ENCODE measurements at regions not wholly inside any gene's neighbourhood (a gene's known extent, or its start where the extent isn't known, plus 50 kb on each side); places are given as distances from the start of the nearest gene placed in this dataset.

DNA sequence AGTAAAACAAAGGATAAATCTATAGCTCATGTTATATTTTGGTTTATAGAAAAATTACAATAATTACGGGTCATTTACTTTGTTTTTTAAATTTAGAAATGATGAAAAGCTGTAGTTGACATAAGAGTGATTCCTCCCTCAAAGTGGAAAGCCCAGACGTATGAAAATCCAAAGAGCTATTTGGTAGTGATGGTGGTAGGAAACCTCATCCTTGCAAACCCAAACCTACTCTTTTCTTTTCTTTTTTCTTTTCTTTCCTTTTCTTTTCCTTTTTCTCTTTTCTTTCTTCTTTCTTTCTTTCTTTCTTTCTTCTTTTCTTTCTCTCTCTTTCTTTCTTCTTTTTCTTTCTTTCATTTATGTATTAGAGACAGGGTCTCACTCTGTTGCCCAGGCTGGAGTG, 190.3 kb upstream of the RASSF8 start:
- DNase-seq = no peak
- Histone ChIP-seq H3K27me3 (ENCODE audit: control insufficient read depth, insufficient read depth, low read length) (no peaks in the 10 kb centered on the region), H3K36me3 (replicated peaks; ENCODE audit: control insufficient read depth, insufficient read depth, low read length) (no peaks in the 10 kb centered on the region), H3K4me3 (ENCODE audit: insufficient read depth, low read depth, low read length) (no peak overlapping the region)

DNA sequence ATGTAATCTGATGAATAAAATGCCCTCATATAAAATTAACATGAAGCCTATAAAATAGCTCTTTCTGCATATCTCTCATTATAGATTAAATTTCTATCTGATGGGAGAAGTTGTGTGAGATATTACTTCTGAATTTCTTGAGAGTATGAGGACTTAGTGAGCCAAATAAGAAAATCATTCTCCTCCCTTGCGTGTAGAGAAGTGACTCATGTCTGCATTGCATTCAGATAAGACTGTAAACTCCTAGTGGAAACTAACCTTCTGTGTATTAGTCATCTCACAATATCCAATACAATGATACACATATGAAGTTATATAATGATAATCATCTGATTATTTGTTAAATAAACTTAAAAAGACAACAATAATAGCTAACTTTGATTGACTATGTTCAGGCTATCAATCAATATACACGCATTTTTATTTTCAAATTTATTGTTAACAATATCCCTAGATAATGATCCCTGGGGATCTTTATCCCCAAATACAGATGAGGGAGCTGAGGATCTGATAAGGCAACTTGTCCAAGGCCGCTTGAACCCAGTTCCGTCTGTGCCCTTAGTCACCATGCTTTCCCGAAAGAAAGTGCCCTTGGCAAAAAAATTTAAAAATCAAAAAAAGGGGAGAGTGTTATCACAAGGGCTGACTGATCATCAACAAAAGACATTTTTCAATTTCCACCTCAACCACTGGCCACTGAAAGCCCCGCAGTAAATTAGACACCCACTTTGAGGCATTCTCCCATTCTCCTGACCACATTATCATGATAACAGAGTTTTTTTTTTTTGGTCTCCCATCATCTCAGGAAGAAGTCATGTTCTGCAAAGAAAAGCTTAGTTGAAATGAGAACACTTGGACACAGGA, 189.2 kb upstream of the RASSF8 start:
- Histone ChIP-seq H3K36me3 (replicated peaks; ENCODE audit: control insufficient read depth, insufficient read depth, low read length) (no peaks in the 10 kb centered on the region), H3K27me3 (ENCODE audit: control insufficient read depth, insufficient read depth, low read length) (no peaks in the 10 kb centered on the region), H3K4me3 (ENCODE audit: insufficient read depth, low read depth, low read length) (no peak overlapping the region)
- DNase-seq = no peak

DNA sequence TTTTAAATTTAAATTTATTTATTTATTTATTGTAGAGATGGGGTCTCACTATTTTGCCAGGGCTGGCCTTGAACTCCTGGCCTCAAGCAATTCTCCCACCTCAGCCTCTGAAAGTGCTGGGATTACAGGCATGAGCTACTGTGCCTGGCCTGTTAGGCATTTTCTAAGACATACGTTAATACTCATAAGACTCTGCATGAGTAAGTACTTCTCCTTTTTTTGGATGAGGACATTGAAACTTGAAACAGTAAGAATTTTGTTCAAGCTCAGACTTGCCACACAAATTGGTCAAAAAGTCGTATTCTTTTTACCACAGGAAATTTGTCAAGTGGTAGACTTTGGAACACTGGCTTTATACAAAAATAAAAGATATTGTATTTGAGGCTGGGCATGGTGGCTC, 187.4 kb upstream of the RASSF8 start:
- Histone ChIP-seq H3K4me3 (ENCODE audit: insufficient read depth, low read depth, low read length) (no peak overlapping the region), H3K27me3 (ENCODE audit: control insufficient read depth, insufficient read depth, low read length) (no peaks in the 10 kb centered on the region), H3K36me3 (replicated peaks; ENCODE audit: control insufficient read depth, insufficient read depth, low read length) (no peaks in the 10 kb centered on the region)
- no peak for DNase-seq

DNA sequence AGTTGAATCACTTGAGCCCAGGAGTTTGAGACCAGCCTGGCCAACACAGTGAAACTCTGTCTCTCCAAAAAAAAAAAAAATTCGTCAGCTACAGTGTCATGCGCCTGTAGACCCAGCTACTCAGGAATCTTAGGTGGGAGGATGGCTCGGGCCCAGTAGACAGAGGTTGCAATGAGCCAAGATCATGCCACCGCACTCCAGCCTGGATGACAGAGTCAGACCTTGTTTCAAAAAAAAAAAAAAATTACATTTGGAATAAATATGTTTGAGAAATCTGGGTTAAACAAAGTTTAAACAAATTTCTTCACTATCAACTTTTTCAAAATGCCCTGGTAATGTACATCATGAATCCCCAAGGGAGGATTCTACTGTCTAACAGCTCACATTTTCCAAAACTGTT, 187.0 kb upstream of the RASSF8 start:
- Histone ChIP-seq H3K36me3 (replicated peaks; ENCODE audit: control insufficient read depth, insufficient read depth, low read length) (no peaks in the 10 kb centered on the region), H3K4me3 (ENCODE audit: insufficient read depth, low read depth, low read length) (no peak overlapping the region), H3K27me3 (ENCODE audit: control insufficient read depth, insufficient read depth, low read length) (no peaks in the 10 kb centered on the region)
- DNase-seq = no peak

DNA sequence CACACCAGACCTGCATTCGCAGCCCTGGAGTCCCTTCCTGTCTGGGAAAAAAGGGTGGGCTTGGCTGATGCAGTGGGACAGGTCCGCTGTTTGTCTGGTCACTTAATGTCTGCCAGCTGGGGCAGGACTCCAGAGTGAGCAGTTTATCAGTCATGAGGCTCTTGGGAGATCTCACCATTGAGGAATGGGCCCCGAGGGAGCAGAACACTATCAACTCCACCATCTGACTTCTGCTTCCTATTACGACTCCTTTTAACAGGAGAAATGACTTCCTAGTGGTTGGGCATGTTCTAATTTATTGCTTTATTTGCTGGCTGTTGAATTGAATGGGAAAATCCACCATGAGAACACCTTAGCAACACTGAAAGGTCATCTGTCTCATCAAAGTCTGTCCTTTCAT, 182.5 kb upstream of the RASSF8 start:
- Histone ChIP-seq H3K27me3 (ENCODE audit: control insufficient read depth, insufficient read depth, low read length) (no peaks in the 10 kb centered on the region), H3K36me3 (replicated peaks; ENCODE audit: control insufficient read depth, insufficient read depth, low read length) (no peaks in the 10 kb centered on the region), H3K4me3 (ENCODE audit: insufficient read depth, low read depth, low read length) (no peak overlapping the region)
- DNase-seq = no peak

DNA sequence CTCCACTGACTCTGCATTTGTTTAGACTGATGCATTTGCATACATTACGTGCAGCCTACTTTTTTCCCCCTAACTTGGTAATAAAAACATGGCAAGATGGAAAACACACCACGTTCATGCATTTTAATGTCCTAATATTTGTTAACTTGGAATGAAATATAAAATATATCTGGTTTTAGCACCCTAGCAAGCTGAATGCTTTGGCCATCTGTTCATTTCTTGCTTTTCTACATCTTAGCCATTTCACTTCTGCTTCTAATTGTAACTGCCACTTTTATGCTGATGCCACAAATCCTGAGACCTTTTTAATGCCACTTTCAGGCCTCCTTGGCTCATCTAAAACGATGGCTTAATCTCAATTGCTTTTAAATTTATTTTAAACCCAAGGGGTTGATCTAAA, 177.7 kb upstream of the RASSF8 start:
- H3K36me3 ChIP-seq (replicated peaks; ENCODE audit: control insufficient read depth, insufficient read depth, low read length) = no peaks in the 10 kb centered on the region
- H3K4me3 ChIP-seq (ENCODE audit: insufficient read depth, low read depth, low read length) = no peak overlapping the region
- no peak for DNase-seq
- H3K27me3 ChIP-seq (ENCODE audit: control insufficient read depth, insufficient read depth, low read length) = no peaks in the 10 kb centered on the region

DNA sequence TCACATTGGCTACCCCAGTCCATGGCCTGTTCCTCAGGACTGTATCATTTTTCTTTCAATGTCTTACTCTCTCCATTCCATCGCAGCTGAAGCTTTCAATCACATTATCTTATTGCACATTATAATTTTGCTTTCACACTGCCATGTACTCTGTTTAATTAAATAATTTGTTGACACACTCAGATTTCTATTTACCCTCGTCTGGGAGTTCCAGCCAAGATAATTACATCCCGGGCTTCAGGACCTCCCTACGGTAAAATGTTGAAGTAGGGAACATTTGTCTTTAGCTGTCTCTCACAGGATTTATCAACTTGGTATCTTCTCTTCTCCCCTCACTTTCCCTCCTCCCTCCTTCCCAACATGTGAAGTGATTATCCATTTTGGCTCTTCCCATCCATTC, 177.2 kb upstream of the RASSF8 start:
- Histone ChIP-seq H3K36me3 (replicated peaks; ENCODE audit: control insufficient read depth, insufficient read depth, low read length) (no peaks in the 10 kb centered on the region), H3K4me3 (ENCODE audit: insufficient read depth, low read depth, low read length) (no peak overlapping the region), H3K27me3 (ENCODE audit: control insufficient read depth, insufficient read depth, low read length) (no peaks in the 10 kb centered on the region)
- no peak for DNase-seq

DNA sequence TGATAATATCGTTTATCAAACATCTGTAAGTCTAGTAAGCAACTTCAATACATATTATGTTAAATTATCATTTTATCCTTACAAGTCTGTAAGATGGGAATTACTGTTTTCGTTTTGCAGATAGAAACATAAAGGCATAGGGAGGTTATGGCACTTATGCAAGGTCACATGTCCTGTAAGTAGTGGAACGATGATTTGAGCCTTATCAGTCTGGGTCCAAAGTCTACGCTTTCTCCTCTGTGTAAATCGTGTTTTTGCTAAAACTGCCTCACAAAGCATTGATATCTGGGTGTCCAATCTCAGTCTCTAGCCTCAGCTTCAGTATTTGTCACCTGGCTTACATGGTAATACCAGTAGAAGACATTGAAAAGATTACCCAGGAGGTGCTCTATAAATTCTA, 174.9 kb upstream of the RASSF8 start:
- H3K4me3 ChIP-seq (ENCODE audit: insufficient read depth, low read depth, low read length) = no peak overlapping the region
- DNase-seq = no peak
- H3K36me3 ChIP-seq (replicated peaks; ENCODE audit: control insufficient read depth, insufficient read depth, low read length) = no peaks in the 10 kb centered on the region
- no peaks in the 10 kb centered on the region for H3K27me3 ChIP-seq (ENCODE audit: control insufficient read depth, insufficient read depth, low read length)

DNA sequence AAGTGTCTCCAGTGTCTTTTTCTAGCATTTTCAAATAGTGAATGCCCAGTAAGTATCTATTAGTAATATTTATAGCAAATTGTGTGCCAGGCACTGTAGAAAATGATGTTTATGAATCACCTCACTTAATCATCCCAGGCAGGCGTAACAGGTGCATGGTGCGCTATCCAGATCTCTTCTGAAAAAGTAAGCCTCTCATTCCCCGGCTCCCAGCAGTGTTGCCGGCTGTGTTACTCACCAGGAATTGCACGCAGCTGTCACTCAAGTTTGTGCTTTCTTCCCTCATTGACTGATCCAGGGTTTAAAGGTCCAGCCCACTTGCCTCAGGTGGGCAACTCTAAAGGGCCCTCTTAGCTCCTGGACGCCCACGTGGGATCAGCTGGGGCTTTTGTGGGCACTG, 173.8 kb upstream of the RASSF8 start:
- Histone ChIP-seq H3K4me3 (ENCODE audit: insufficient read depth, low read depth, low read length) (no peak overlapping the region), H3K36me3 (replicated peaks; ENCODE audit: control insufficient read depth, insufficient read depth, low read length) (no peaks in the 10 kb centered on the region), H3K27me3 (ENCODE audit: control insufficient read depth, insufficient read depth, low read length) (no peaks in the 10 kb centered on the region)
- DNase-seq = no peak

DNA sequence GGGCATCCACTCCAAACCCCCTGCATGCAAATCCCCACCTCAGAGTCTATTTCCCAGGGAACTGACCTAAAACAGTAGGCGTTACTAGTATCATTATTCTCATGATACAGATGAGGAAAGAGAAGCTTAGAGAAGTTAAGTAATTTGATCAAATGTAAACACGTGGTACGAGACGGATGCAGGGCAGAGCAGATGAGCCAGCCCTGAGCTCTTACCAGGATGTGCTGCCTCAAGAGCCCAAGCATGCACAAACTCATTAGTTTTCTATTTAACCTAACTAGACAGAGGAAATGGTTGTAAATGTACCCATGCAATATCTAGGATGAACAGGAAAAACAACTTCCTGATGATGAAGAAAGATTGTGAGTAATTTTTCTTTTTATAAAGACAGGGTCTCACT, 173.3 kb upstream of the RASSF8 start:
- H3K27me3 ChIP-seq (ENCODE audit: control insufficient read depth, insufficient read depth, low read length) = no peaks in the 10 kb centered on the region
- DNase-seq = no peak
- H3K4me3 ChIP-seq (ENCODE audit: insufficient read depth, low read depth, low read length) = no peak overlapping the region
- H3K36me3 ChIP-seq (replicated peaks; ENCODE audit: control insufficient read depth, insufficient read depth, low read length) = no peaks in the 10 kb centered on the region

DNA sequence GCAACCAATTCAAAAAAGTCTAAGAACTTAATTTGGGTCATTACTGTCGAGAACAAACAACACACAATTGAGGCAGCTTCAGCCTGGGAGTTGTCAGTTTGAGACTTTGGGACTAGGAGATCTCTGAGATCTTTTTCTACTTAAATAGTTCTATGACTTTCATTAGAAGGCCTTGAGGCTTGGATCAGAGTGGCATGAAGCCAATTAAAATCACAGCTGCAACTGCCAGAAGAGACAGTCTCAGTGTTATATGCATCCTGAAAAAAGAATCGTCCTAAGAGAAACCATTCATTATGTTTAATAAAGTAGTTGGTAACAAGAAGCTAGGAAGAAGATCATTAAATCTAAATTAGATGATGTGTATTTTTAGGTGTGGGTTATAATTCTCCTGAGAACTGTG, 170.8 kb upstream of the RASSF8 start:
- no peaks in the 10 kb centered on the region for H3K27me3 ChIP-seq (ENCODE audit: control insufficient read depth, insufficient read depth, low read length)
- no peaks in the 10 kb centered on the region for H3K36me3 ChIP-seq (replicated peaks; ENCODE audit: control insufficient read depth, insufficient read depth, low read length)
- no peak for DNase-seq
- H3K4me3 ChIP-seq (ENCODE audit: insufficient read depth, low read depth, low read length) = no peak overlapping the region

DNA sequence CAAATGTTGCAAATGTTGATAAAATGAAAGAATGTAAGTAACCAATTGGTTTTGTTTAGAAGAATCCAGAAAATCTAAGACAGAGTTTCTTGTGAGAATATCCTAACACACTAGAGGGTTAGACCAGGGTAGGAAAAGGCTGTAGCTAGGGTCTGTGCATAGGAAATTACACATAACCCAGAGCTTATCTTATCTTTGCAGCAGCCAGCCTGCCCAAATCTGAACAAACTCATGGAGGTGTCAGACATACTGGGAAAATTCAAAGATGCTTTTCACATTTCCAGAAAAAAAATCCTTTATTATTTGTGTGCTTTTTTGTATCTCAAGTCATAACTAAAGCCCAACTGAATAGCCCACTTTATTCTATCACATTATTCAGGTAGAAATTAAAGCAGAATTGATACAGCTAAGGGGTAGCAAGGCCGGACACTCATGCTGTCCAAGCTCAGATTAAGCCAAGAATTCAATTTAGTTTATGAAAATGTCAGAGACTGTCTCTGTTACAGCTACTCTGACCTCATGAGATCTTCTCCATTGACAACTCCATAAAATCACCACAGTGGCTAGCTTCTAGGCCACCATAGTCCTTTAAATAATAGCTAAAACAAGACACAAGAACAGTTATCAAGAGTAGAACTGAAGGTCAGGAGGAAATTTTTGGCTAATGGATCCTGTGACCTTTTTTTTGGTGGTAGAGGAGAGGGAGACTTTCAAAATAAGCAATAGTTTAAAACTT, 169.6 kb upstream of the RASSF8 start:
- no peaks in the 10 kb centered on the region for H3K36me3 ChIP-seq (replicated peaks; ENCODE audit: control insufficient read depth, insufficient read depth, low read length)
- no peak for DNase-seq
- H3K4me3 ChIP-seq (ENCODE audit: insufficient read depth, low read depth, low read length) = no peak overlapping the region
- H3K27me3 ChIP-seq (ENCODE audit: control insufficient read depth, insufficient read depth, low read length) = no peaks in the 10 kb centered on the region

DNA sequence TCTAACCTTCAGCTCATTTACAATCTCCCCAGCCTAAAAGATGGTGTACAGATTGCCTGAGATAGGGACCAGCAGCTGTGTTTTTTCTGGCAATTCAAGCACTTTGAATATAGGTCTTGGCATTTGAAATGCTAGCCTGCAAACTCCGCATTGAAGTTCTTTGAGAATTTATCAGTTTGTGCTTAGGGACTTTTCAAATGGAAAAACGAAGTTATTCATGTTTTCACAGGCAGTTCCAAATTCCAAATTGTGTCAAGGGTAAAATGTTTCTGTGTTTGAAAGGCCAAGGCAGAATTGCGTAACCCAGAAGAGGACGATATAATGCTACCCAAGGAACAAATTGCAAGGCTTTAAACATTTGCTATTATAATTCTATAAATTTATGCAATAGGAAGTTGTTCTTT, 168.9 kb upstream of the RASSF8 start:
- DNase-seq = no peak
- Histone ChIP-seq H3K27me3 (ENCODE audit: control insufficient read depth, insufficient read depth, low read length) (no peaks in the 10 kb centered on the region), H3K4me3 (ENCODE audit: insufficient read depth, low read depth, low read length) (no peak overlapping the region), H3K36me3 (replicated peaks; ENCODE audit: control insufficient read depth, insufficient read depth, low read length) (no peaks in the 10 kb centered on the region)

DNA sequence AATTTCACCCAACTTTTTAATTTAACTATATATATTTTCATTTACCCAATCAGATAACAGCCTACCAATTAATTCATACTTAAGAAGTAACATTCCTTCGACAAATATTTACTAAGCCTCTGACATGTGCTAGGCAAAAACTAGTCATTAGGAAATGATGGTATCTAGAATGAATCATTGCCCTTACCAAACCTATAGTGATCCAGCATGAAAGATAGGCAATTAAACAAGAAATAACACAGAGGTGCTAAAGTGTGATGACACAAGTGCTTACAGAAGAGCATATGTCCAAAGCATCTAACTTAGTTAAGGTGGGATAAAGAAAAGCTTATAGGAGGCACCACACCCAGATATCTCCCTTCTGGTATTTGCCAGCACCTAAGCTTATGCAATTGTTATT, 166.5 kb upstream of the RASSF8 start:
- Histone ChIP-seq H3K4me3 (ENCODE audit: insufficient read depth, low read depth, low read length) (no peak overlapping the region), H3K36me3 (replicated peaks; ENCODE audit: control insufficient read depth, insufficient read depth, low read length) (no peaks in the 10 kb centered on the region), H3K27me3 (ENCODE audit: control insufficient read depth, insufficient read depth, low read length) (no peaks in the 10 kb centered on the region)
- DNase-seq = no peak

DNA sequence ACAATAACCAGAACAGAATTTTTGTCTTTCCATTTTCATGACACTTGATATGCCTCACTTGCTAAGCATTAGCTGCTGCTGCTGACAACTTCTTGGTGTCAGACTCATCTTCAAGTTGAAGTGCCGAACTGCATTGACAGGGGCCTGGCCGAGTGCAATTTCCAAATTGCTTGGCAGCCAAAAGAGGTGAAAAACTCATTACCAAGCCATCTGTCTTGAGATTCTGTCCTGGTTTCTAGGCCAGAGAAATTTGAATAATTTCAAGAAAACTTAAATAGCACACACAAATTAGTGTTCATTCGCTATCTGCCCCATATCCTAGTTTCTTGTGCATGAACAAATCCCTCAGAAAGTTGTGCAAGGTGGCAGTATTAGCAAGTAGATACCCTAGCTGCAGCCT, 165.3 kb upstream of the RASSF8 start:
- H3K36me3 ChIP-seq (replicated peaks; ENCODE audit: control insufficient read depth, insufficient read depth, low read length) = no peaks in the 10 kb centered on the region
- H3K27me3 ChIP-seq (ENCODE audit: control insufficient read depth, insufficient read depth, low read length) = no peaks in the 10 kb centered on the region
- DNase-seq = no peak
- H3K4me3 ChIP-seq (ENCODE audit: insufficient read depth, low read depth, low read length) = no peak overlapping the region

Data from H7 (cell line).